GM18907 (cell line): ENCODE measurements at regions not wholly inside any gene's neighbourhood (a gene's known extent, or its start where the extent isn't known, plus 50 kb on each side); places are given as distances from the start of the nearest gene placed in this dataset.
A peak's percentile ranks its signal among the peaks of the same experiment; 100 is the strongest.

ENCODE experiments used
- ATAC-seq: cut with Tn5 transposase; IDR thresholded peaks from one replicate; pipeline ENCODE4 v1.9.1; 2021; ENCODE audit warnings: mild to moderate bottlenecking, moderate library complexity; ENCODE audit not compliant: unreplicated experiment

GRCh38 chr11:32039149-32039548 is 51.7 kb upstream of the RCN1 start:
- ATAC-seq: peak; percentile 58

DNA sequence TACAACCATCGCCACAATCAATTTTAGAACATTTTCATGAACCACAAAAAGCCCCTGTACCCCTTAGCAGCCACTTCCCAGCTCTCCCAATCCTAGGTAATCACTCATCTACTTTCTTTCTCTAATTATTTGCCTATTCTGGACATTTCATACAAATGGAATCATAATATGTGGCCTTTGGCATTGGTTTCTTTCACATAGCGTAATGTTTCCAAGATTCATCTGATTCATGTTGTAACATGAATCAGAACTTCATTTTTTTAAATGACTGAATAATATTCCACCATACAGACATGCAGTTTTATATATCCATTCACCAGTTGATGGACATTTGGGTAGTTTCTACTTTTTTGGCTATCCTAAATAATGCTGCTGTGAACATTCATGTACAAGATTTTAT is 56.2 kb upstream of the RCN1 start:
- ATAC-seq: no peak

DNA sequence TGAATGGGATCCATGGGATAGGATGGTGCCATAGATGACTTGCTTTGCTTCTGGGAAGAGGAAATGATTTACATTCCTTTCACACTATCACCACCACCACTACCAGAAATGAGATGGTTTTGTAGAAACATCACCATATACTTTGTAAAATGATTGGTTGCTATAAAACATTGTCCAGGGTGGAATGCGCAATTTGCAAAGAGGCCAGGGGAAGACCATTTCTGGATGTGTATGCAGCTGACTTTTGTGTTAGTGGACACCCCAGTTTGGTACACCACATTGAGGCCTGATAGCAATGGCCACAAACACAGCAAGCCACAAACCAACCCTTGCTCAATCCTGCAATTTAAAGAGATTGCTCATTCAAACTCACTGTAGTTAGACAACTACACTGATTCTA is 56.7 kb upstream of the RCN1 start:
- no peak for ATAC-seq

- ATAC-seq: no peak
Measured at GRCh38 chr11:32033491-32033890, 57.4 kb upstream of the RCN1 start.

DNA sequence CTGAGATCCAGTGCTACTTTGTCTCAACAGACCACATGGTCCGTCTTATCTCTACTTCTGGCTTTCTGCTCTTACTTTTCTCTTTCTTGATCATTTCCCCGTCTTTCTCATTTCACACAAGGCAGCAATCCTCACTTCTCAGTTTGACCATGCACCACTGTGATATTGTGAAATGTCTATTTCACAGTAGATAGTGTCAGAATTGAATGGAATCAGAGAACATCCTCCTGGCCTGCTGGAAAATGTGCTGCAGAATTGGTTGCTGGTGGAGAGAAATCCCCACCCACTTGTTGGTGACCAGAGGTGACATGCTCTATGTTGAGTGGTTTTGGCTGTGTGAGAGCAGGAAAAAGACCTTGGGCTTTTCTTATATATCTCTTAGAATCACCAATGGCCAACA is 57.8 kb upstream of the RCN1 start:
- no peak for ATAC-seq

- ATAC-seq: no peak
Measured at GRCh38 chr11:32032478-32032877, 58.4 kb upstream of the RCN1 start.

DNA sequence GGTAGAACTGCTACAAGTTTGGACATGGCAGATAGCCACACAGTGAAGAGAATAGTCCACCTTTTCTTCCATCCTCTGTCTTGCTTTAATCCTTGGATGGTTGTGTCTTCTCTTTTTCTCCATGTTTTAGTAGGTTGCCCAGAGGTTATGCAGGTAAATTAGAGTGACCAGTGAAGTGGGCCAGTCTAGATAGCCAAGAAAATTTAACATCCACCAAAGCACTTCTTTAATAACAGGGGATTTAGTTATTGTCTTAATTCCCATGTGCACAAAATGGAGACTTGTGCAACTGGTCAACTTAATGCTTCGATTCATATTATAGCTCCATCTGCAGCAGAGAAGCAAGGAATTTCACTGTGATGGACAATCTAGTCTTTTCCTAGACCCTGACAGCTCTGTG is 58.8 kb upstream of the RCN1 start:
- no peak for ATAC-seq

GRCh38 chr11:32030875-32031503 is 59.9 kb upstream of the RCN1 start:
- ATAC-seq: no peak

DNA sequence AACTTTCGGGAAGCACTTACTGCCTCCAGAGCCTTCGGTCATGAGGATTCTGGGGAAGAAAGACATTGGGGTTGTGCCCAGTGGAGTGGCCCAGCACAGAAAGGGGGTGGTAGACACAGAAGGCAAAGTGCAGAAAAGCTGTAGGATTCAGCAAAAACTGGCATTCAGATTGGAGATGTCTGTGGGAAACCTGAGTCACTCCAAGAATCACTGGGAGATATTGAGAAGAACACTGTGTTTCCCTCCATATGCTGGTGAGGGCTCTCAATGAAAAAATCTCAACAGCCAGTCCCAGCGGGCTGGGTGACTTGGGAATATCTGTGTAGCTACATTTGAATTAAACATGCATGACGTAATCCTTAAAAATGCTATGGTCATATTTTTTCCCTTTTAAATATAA is 61.2 kb upstream of the RCN1 start:
- no peak for ATAC-seq

GRCh38 chr11:32028201-32028600 is 62.7 kb upstream of the RCN1 start:
- ATAC-seq: no peak

DNA sequence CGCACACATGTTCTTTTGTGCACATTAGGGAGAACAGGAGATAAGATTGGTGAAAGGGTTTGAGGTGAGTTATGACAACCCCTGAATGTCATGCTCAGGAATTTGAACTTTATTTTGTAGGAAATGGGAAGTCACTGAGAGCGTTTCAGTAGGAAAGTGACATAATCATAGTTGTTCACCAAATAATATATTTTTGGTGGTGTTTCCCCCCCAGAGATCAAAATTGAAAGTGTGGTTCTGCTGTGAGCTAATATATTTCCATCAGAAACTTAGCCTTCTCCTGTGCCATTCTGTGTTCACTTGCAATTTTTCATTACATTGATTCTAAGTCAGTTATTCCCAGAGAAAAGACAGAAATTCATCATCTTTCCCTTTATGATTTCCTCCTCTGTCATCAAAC is 64.1 kb upstream of the RCN1 start:
- no peak for ATAC-seq

GRCh38 chr11:32024948-32025347 is 65.9 kb upstream of the RCN1 start:
- no peak for ATAC-seq

DNA sequence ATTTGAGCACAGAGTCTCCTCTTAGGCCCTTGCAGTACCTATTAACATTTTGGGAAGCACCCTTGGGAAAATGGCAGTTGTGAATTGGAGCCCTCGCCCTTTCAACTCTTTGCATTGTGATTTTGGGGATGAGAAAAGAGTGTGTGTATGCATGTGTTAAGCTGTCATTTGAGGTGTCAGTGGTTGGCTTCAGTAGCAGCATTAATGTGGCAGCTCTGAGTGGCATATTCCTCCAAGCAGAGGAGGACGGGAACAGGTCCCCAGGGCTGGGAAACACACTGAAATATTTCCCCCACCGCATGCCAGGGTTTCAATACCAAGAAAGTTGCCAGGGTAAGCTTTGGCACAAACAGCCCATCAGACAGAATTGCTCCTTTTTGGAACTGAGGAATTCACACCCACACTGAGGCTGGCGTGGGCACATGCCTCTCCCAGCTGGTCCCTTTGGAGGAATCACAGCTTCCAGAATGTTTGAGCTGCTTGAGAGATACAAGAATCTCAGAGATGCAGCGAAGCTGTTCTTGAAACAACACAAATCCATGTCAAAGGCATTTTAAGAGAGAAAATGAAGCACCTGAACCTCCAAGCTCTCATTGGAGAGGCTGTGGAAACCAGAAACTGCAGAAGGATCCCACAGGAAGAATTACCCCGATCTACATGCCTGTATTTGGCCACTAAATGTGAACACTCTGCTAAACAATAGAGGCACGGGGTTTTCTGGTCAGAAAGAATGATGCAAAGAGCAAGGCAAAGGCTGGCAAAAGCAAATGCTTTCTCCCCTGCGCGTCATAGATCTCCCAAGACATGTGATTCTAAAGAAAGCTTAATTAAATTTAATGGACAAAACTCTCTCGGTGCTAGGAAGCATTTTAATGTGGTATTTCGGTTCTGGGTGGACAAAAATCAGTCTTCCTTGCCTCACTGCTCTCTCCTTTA is 67.2 kb upstream of the RCN1 start:
- no peak for ATAC-seq

- ATAC-seq: no peak
Measured at GRCh38 chr11:32018672-32019071, 72.2 kb upstream of the RCN1 start.

- no peak for ATAC-seq
Measured at GRCh38 chr11:32016111-32016510, 74.8 kb upstream of the RCN1 start.

GRCh38 chr11:32015427-32015826 is 75.4 kb upstream of the RCN1 start:
- ATAC-seq: no peak

- ATAC-seq: no peak
Measured at GRCh38 chr11:32013603-32014002, 77.3 kb upstream of the RCN1 start.

- ATAC-seq: no peak
Measured at GRCh38 chr11:32012049-32012448, 78.8 kb upstream of the RCN1 start.

DNA sequence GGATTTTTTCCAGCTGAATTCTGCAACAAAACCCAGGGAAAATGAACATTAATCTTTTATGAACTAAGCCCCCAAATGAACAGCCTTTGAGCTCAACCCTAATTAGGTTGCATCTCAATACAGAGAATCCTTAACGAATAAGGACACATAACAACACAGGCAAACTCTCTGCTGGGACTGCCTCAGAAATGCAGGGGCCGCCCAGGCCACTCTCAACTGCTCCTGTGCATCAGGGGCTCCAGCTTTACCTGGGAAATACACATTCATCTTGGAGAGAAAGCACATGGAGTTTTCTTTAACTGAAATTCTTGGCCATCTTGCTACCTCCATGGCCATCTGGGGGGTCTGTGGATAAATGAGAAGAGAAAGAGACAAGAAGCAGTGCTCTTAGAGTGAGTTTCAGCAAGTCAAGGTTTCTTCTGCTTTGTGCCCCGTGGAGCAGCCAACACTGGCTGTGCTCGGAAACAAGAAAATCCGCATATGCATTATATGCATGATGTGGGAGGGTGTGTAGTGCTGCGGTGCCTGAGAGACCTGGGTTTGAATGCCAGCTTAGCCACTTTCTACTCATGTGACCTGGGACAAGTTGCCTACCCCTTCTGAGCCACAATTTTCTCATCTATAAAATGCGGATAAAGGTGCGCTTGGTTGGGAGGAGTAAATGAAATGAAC is 81.9 kb upstream of the RCN1 start:
- ATAC-seq: no peak

- no peak for ATAC-seq
Measured at GRCh38 chr11:32006799-32007388, 84.0 kb upstream of the RCN1 start.

DNA sequence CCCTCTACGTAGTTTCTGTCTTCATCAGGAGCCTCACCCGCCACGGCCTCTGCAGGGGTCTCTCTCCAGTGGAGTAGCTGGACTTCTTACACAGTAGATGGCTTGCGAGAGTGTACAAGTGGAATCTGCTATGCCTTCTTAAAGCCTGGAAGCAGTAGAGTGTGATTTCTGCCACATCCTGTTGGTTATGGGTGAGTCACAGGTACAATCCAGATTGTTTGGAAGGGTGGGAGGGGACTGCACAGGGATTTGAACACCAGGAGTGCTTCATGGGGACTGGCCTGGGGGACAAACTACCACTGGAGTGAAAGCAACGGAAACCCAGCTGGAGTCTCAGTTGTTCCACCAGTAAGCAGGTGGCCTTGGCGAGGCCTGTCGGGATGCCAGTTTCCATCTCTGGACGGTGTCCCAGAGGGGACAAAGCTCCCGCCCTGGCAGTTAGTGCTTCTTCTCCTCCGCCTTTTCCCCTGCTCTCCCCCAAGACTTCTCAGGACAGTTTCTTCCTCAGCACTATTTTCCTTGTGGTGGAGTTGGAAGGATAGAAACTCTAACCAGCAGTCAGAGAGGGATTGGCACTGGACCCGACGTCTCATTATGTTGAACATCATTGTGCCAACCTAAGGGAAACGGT is 85.0 kb upstream of the RCN1 start:
- ATAC-seq: no peak
